ENCODE measurements at regions not wholly inside any gene's neighbourhood (a gene's known extent, or its start where the extent isn't known, plus 50 kb on each side); places are given as distances from the start of the nearest gene placed in this dataset.

- Histone ChIP-seq H3K4me3 (ENCODE audit: insufficient read depth, low read length) (no peak overlapping the region), H3K9me3 (ENCODE audit: low read depth, low read length) (no peaks in the 10 kb centered on the region), H3K27me3 (ENCODE audit: insufficient read depth, low read length) (no peaks in the 10 kb centered on the region), H3K27ac (ENCODE audit: low read depth, low read length) (no peak overlapping the region), H4K20me1 (ENCODE audit: insufficient read depth, low read length) (no peaks in the 10 kb centered on the region), H3K4me1 (ENCODE audit: insufficient read depth, low read length) (no peaks in the 10 kb centered on the region), H3K79me2 (ENCODE audit: insufficient read depth, low read length) (no peaks in the 10 kb centered on the region), H3K4me2 (ENCODE audit: insufficient read depth, low read length) (no peak overlapping the region), H2AFZ (ENCODE audit: low read length) (no peak overlapping the region), H3K36me3 (ENCODE audit: insufficient read depth, low read length) (no peaks in the 10 kb centered on the region)
- TF ChIP-seq CTCF (IDR thresholded peaks at IDR 0.05; ENCODE audit: extremely low read depth, low read depth, low read length) = no peak
- no peak for DNase-seq (ENCODE audit: insufficient read length, low spot score, missing footprints)
Observed at GRCh38 chr10:21300551-21300950, 224.9 kb downstream of the SKIDA1 start.

GRCh38 chr10:21299330-21299729, 226.2 kb downstream of the SKIDA1 start:
- H3K4me2 ChIP-seq (ENCODE audit: insufficient read depth, low read length) = no peak overlapping the region
- H3K27me3 ChIP-seq (ENCODE audit: insufficient read depth, low read length) = no peaks in the 10 kb centered on the region
- H3K4me1 ChIP-seq (ENCODE audit: insufficient read depth, low read length) = no peaks in the 10 kb centered on the region
- TF ChIP-seq CTCF (IDR thresholded peaks at IDR 0.05; ENCODE audit: extremely low read depth, low read depth, low read length) = no peak
- H3K27ac ChIP-seq (ENCODE audit: low read depth, low read length) = no peak overlapping the region
- H3K36me3 ChIP-seq (ENCODE audit: insufficient read depth, low read length) = no peaks in the 10 kb centered on the region
- H2AFZ ChIP-seq (ENCODE audit: low read length) = no peak overlapping the region
- no peak for DNase-seq (ENCODE audit: insufficient read length, low spot score, missing footprints)
- no peak overlapping the region for H3K4me3 ChIP-seq (ENCODE audit: insufficient read depth, low read length)
- H3K79me2 ChIP-seq (ENCODE audit: insufficient read depth, low read length) = no peaks in the 10 kb centered on the region
- no peaks in the 10 kb centered on the region for H4K20me1 ChIP-seq (ENCODE audit: insufficient read depth, low read length)
- no peaks in the 10 kb centered on the region for H3K9me3 ChIP-seq (ENCODE audit: low read depth, low read length)

GRCh38 chr10:21298701-21299100, 226.8 kb downstream of the SKIDA1 start:
- H3K4me2 ChIP-seq (ENCODE audit: insufficient read depth, low read length) = no peak overlapping the region
- no peaks in the 10 kb centered on the region for H3K36me3 ChIP-seq (ENCODE audit: insufficient read depth, low read length)
- no peak for DNase-seq (ENCODE audit: insufficient read length, low spot score, missing footprints)
- TF ChIP-seq CTCF (IDR thresholded peaks at IDR 0.05; ENCODE audit: extremely low read depth, low read depth, low read length) = no peak
- peaks cover 3% of the 10 kb centered on the region for H3K27me3 ChIP-seq (ENCODE audit: insufficient read depth, low read length)
- H2AFZ ChIP-seq (ENCODE audit: low read length) = no peak overlapping the region
- peaks cover under 1% of the 10 kb centered on the region for H3K4me1 ChIP-seq (ENCODE audit: insufficient read depth, low read length)
- no peaks in the 10 kb centered on the region for H3K79me2 ChIP-seq (ENCODE audit: insufficient read depth, low read length)
- no peaks in the 10 kb centered on the region for H4K20me1 ChIP-seq (ENCODE audit: insufficient read depth, low read length)
- no peak overlapping the region for H3K27ac ChIP-seq (ENCODE audit: low read depth, low read length)
- H3K9me3 ChIP-seq (ENCODE audit: low read depth, low read length) = no peaks in the 10 kb centered on the region
- H3K4me3 ChIP-seq (ENCODE audit: insufficient read depth, low read length) = no peak overlapping the region

GRCh38 chr10:21297603-21298383, 227.7 kb downstream of the SKIDA1 start:
- Histone ChIP-seq H3K36me3 (ENCODE audit: insufficient read depth, low read length) (no peaks in the 10 kb centered on the region), H3K27ac (ENCODE audit: low read depth, low read length) (no peak overlapping the region), H3K4me2 (ENCODE audit: insufficient read depth, low read length) (no peak overlapping the region), H3K27me3 (ENCODE audit: insufficient read depth, low read length) (peaks cover 3% of the 10 kb centered on the region), H3K79me2 (ENCODE audit: insufficient read depth, low read length) (no peaks in the 10 kb centered on the region), H4K20me1 (ENCODE audit: insufficient read depth, low read length) (no peaks in the 10 kb centered on the region), H3K4me3 (ENCODE audit: insufficient read depth, low read length) (no peak overlapping the region), H3K4me1 (ENCODE audit: insufficient read depth, low read length) (peaks cover 10% of the 10 kb centered on the region), H3K9me3 (ENCODE audit: low read depth, low read length) (no peaks in the 10 kb centered on the region), H2AFZ (ENCODE audit: low read length) (no peak overlapping the region)
- DNase-seq (ENCODE audit: insufficient read length, low spot score, missing footprints) = no peak
- no peak for TF ChIP-seq CTCF (IDR thresholded peaks at IDR 0.05; ENCODE audit: extremely low read depth, low read depth, low read length)
